CD4-positive, alpha-beta T cell treated with Interleukin-15 for 4 hours (primary cell): ENCODE measurements at regions not wholly inside any gene's neighbourhood (a gene's known extent, or its start where the extent isn't known, plus 50 kb on each side); places are given as distances from the start of the nearest gene placed in this dataset.
"Not testable (repeated sequence)": the region's sequence is repeated elsewhere in the genome, so short reads cannot be mapped to it uniquely, and the experiment has no call there.

Experiments used
- DNase-seq: peaks from one replicate; pipeline ENCODE4 v3.0.0-alpha.2; 2020; ENCODE audit warnings: low spot score

- DNase-seq, result no peak
Observed at GRCh38 chr10:9035355-9035754, 980.9 kb downstream of the GATA3 start.

GRCh38 chr10:9036711-9037204 is 982.3 kb downstream of the GATA3 start:
- no peak for DNase-seq

GRCh38 chr10:9038146-9038714 is 983.7 kb downstream of the GATA3 start:
- DNase-seq, result no peak

- no peak for DNase-seq
Observed at GRCh38 chr10:9043466-9043865, 989.0 kb downstream of the GATA3 start.

- DNase-seq, result no peak
Observed at GRCh38 chr10:9045311-9045710, 990.8 kb downstream of the GATA3 start.

- DNase-seq, result peak; percentile 11
Observed at GRCh38 chr10:9051328-9051974, 997.0 kb downstream of the GATA3 start.

GRCh38 chr10:9052767-9053166 is 998.3 kb downstream of the GATA3 start:
- no peak for DNase-seq

- no peak for DNase-seq
Observed at GRCh38 chr10:9056521-9056920, 1002.0 kb downstream of the GATA3 start.

GRCh38 chr10:9057293-9057692 is 1002.8 kb downstream of the GATA3 start:
- DNase-seq, result not testable (repeated sequence)

- DNase-seq, result no peak
Observed at GRCh38 chr10:9060314-9060713, 1005.8 kb downstream of the GATA3 start.

GRCh38 chr10:9061871-9062270 is 1007.4 kb downstream of the GATA3 start:
- no peak for DNase-seq

GRCh38 chr10:9066152-9066551 is 1011.7 kb downstream of the GATA3 start:
- DNase-seq, result no peak

GRCh38 chr10:9068003-9068402 is 1013.5 kb downstream of the GATA3 start:
- no peak for DNase-seq

- DNase-seq, result peak; percentile 9
Observed at GRCh38 chr10:9069136-9069535, 1014.6 kb downstream of the GATA3 start.

- no peak for DNase-seq
Observed at GRCh38 chr10:9075420-9075819, 1020.9 kb downstream of the GATA3 start.

GRCh38 chr10:9076066-9076465 is 1021.6 kb downstream of the GATA3 start:
- DNase-seq, result no peak

GRCh38 chr10:9081253-9081652 is 1026.8 kb downstream of the GATA3 start:
- no peak for DNase-seq

- DNase-seq, result no peak
Observed at GRCh38 chr10:9081961-9082360, 1027.5 kb downstream of the GATA3 start.

- DNase-seq, result peak; percentile 20
Observed at GRCh38 chr10:9091530-9092093, 1037.1 kb downstream of the GATA3 start.

- peak; percentile 56 for DNase-seq
Observed at GRCh38 chr10:9096288-9096687, 1041.8 kb downstream of the GATA3 start.

- DNase-seq, result peak; percentile 50
Observed at GRCh38 chr10:9097206-9097990, 1042.9 kb downstream of the GATA3 start.

GRCh38 chr10:9097991-9098306 is 1043.5 kb downstream of the GATA3 start:
- DNase-seq, result no peak

GRCh38 chr10:9102026-9102425 is 1047.5 kb downstream of the GATA3 start:
- no peak for DNase-seq
